ENCODE measurements at regions not wholly inside any gene's neighbourhood (a gene's known extent, or its start where the extent isn't known, plus 50 kb on each side); places are given as distances from the start of the nearest gene placed in this dataset.

GRCh38 chr2:173599821-173600359 lies 245.2 kb downstream of the CDCA7 start:
- no peak overlapping the region for H3K27ac ChIP-seq
- H3K27me3 ChIP-seq (ENCODE audit: insufficient read depth in 3 of 3, low read length in 2 of 3): no peaks in the 10 kb centered on the region
- no peak for TF ChIP-seq CTCF (IDR thresholded peaks at IDR 0.05)
- no peak for DNase-seq
- no peaks in the 10 kb centered on the region for H3K36me3 ChIP-seq (ENCODE audit: insufficient read depth in 1 of 2, low read depth in 1 of 2)
- ATAC-seq: no peak
- no peaks in the 10 kb centered on the region for H3K9me3 ChIP-seq
- intact Hi-C loops (cut with DNase I): no loop called here
- no peak overlapping the region for H3K4me3 ChIP-seq
- H3K4me1 ChIP-seq: no peaks in the 10 kb centered on the region
- WGBS, 3 donors: 74 to 90% (median 79%) methylated on average over 5 of the region's 5 CpGs

GRCh38 chr2:173602153-173602795 lies 247.6 kb downstream of the CDCA7 start:
- no peak for TF ChIP-seq CTCF (IDR thresholded peaks at IDR 0.05)
- Histone ChIP-seq H3K27me3 (ENCODE audit: insufficient read depth in 3 of 3, low read length in 2 of 3) (no peaks in the 10 kb centered on the region), H3K27ac (no peak overlapping the region)

GRCh38 chr2:173605994-173606393 lies 251.3 kb downstream of the CDCA7 start:
- Histone ChIP-seq H3K27ac (no peak overlapping the region), H3K4me1 (no peaks in the 10 kb centered on the region), H3K36me3 (ENCODE audit: insufficient read depth in 1 of 2, low read depth in 1 of 2) (no peaks in the 10 kb centered on the region), H3K27me3 (ENCODE audit: insufficient read depth in 3 of 3, low read length in 2 of 3) (no peaks in the 10 kb centered on the region), H3K9me3 (no peaks in the 10 kb centered on the region), H3K4me3 (no peak overlapping the region)
- ATAC-seq (no peak), DNase-seq (no peak)
- intact Hi-C loops (cut with DNase I): no loop called here
- 0 to 35% (median 0%) methylated on average over 1 of the region's 1 CpG for WGBS, 3 donors
- TF ChIP-seq CTCF (IDR thresholded peaks at IDR 0.05): no peak

More at GRCh38 chr2:173602153-173602795, 247.6 kb downstream of the CDCA7 start:
- no peak for DNase-seq
- Histone ChIP-seq H3K4me1 (no peaks in the 10 kb centered on the region), H3K4me3 (no peak overlapping the region), H3K9me3 (no peaks in the 10 kb centered on the region), H3K36me3 (ENCODE audit: insufficient read depth in 1 of 2, low read depth in 1 of 2) (no peaks in the 10 kb centered on the region)
- intact Hi-C loops (cut with DNase I): no loop called here
- no peak for ATAC-seq
- WGBS, 3 donors: 93 to 96% (median 96%) methylated on average over 6 of the region's 6 CpGs

GRCh38 chr2:173606619-173607248 lies 252.1 kb downstream of the CDCA7 start:
- intact Hi-C loops (cut with DNase I): no loop called here
- no peak overlapping the region for H3K27ac ChIP-seq

More at GRCh38 chr2:173606619-173607248, 252.1 kb downstream of the CDCA7 start:
- Histone ChIP-seq H3K27me3 (ENCODE audit: insufficient read depth in 3 of 3, low read length in 2 of 3) (no peaks in the 10 kb centered on the region), H3K36me3 (ENCODE audit: insufficient read depth in 1 of 2, low read depth in 1 of 2) (no peaks in the 10 kb centered on the region), H3K4me3 (no peak overlapping the region), H3K9me3 (no peaks in the 10 kb centered on the region), H3K4me1 (no peaks in the 10 kb centered on the region)
- 73 to 77% (median 77%) methylated on average over 5 of the region's 5 CpGs for WGBS, 3 donors
- no peak for DNase-seq
- no peak for ATAC-seq
- TF ChIP-seq CTCF (IDR thresholded peaks at IDR 0.05): no peak
